ENCODE measurements at regions not wholly inside any gene's neighbourhood (a gene's known extent, or its start where the extent isn't known, plus 50 kb on each side); places are given as distances from the start of the nearest gene placed in this dataset.
A peak's percentile ranks its signal among the peaks of the same experiment; 100 is the strongest.

DNA sequence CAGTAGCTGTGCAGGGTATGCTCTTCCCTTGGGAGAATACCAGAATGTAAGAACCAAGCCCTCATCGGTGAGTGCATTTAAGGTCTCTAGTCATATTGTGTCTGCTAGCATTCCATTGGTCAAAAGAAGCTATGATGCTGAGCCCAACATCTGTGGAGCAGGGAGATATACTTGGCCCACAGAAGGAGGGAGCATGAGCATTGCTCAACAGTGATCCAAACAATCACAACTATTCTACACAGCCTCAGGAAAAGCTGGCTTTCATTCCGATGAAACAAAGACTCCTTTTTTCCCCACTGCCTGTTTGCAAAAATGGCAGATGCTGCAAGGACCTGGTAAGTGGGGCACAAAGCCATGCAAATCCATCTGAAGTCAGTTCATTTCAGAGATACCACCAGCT is 80.6 kb upstream of the DHX15 start:
- CTCF ChIA-PET = interaction anchor here (1.0 to 1.3 kb wide), 3 partner anchors 114 to 315 kb away, joined by 3 to 4 read pairs (median 4); no protein-coding TSS in a partner anchor
- no peak for TF ChIP-seq CTCF (IDR thresholded peaks at IDR 0.05; ENCODE audit: low read depth, low read length)
- peak overlapping the region; percentile 21 for H3K27ac ChIP-seq (ENCODE audit: low read depth, low read length)

GRCh38 chr4:24666316-24666715 is 82.0 kb upstream of the DHX15 start:
- DNase-seq (ENCODE audit: low read depth, low spot score) = no peak
- CTCF ChIA-PET = no interaction called here
- Histone ChIP-seq H3K4me3 (ENCODE audit: low read depth, low read length) (no peak overlapping the region), H3K27me3 (ENCODE audit: control insufficient read depth, insufficient read depth, low read length) (peaks cover 16% of the 10 kb centered on the region), H3K27ac (ENCODE audit: low read depth, low read length) (no peak overlapping the region), H3K9me3 (ENCODE audit: control insufficient read depth, insufficient read depth, low read length) (no peaks in the 10 kb centered on the region)
- POLR2A ChIA-PET = no interaction called here
- TF ChIP-seq CTCF (IDR thresholded peaks at IDR 0.05; ENCODE audit: low read depth, low read length) = no peak

More for the DNA sequence above, 80.6 kb upstream of the DHX15 start:
- no peak overlapping the region for H3K4me3 ChIP-seq (ENCODE audit: low read depth, low read length)
- POLR2A ChIA-PET = interaction anchor here (0.7 to 1.3 kb wide), 3 partner anchors 22 to 81 kb away, joined by 3 to 5 read pairs (median 3); partner anchors contain the start of gene DHX15
- DNase-seq (ENCODE audit: low read depth, low spot score) = peak; percentile 55
- H3K9me3 ChIP-seq (ENCODE audit: control insufficient read depth, insufficient read depth, low read length) = no peaks in the 10 kb centered on the region
- peaks cover 15% of the 10 kb centered on the region for H3K27me3 ChIP-seq (ENCODE audit: control insufficient read depth, insufficient read depth, low read length)

DNA sequence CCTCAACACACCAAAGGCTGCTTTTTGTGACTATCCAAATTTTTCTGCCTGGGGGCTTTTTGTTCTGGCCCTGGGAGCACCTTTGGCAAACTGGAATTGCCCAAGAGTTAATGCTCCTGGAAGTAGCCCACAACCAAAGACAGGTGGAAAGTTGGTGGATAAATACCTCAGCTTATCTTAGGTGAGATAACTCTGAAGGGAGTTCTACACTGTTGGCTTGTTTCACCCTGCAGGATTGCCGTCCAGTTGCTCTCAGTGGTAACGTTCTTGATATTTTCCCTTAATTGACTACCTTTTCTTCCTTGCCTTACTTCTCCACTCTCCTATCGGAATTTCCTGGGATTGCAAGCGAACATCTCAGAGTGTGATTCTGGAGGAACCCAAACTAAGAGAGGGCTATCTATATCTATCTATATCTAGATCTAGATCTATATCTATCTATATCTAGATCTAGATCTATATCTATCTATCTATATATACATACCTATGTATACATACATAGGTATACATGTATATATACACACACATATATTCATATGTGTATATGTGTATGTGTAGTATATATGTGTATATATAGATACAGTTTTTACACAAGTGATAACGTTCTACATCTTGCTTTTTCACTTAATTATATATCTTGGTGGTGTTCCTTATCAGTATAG is 82.6 kb upstream of the DHX15 start:
- no peaks in the 10 kb centered on the region for H3K9me3 ChIP-seq (ENCODE audit: control insufficient read depth, insufficient read depth, low read length)
- POLR2A ChIA-PET = no interaction called here
- peaks cover 19% of the 10 kb centered on the region for H3K27me3 ChIP-seq (ENCODE audit: control insufficient read depth, insufficient read depth, low read length)
- CTCF ChIA-PET = no interaction called here
- no peak overlapping the region for H3K4me3 ChIP-seq (ENCODE audit: low read depth, low read length)
- TF ChIP-seq CTCF (IDR thresholded peaks at IDR 0.05; ENCODE audit: low read depth, low read length) = no peak
- no peak for DNase-seq (ENCODE audit: low read depth, low spot score)
- H3K27ac ChIP-seq (ENCODE audit: low read depth, low read length) = no peak overlapping the region

GRCh38 chr4:24668956-24669355 is 84.6 kb upstream of the DHX15 start:
- no peak for TF ChIP-seq CTCF (IDR thresholded peaks at IDR 0.05; ENCODE audit: low read depth, low read length)
- ChIA-PET CTCF (no interaction called here), POLR2A (no interaction called here)
- Histone ChIP-seq H3K27ac (ENCODE audit: low read depth, low read length) (no peak overlapping the region), H3K9me3 (ENCODE audit: control insufficient read depth, insufficient read depth, low read length) (no peaks in the 10 kb centered on the region), H3K4me3 (ENCODE audit: low read depth, low read length) (no peak overlapping the region), H3K27me3 (ENCODE audit: control insufficient read depth, insufficient read depth, low read length) (peaks cover 19% of the 10 kb centered on the region)
- no peak for DNase-seq (ENCODE audit: low read depth, low spot score)

GRCh38 chr4:24669751-24670150 is 85.4 kb upstream of the DHX15 start:
- no peak for DNase-seq (ENCODE audit: low read depth, low spot score)
- no peaks in the 10 kb centered on the region for H3K9me3 ChIP-seq (ENCODE audit: control insufficient read depth, insufficient read depth, low read length)
- no peak for TF ChIP-seq CTCF (IDR thresholded peaks at IDR 0.05; ENCODE audit: low read depth, low read length)
- ChIA-PET POLR2A (no interaction called here), CTCF (no interaction called here)
- H3K27ac ChIP-seq (ENCODE audit: low read depth, low read length) = no peak overlapping the region
- peaks cover 19% of the 10 kb centered on the region for H3K27me3 ChIP-seq (ENCODE audit: control insufficient read depth, insufficient read depth, low read length)
- H3K4me3 ChIP-seq (ENCODE audit: low read depth, low read length) = no peak overlapping the region
